ENCODE measurements at regions not wholly inside any gene's neighbourhood (a gene's known extent, or its start where the extent isn't known, plus 50 kb on each side); places are given as distances from the start of the nearest gene placed in this dataset.

- no peaks in the 10 kb centered on the region for H3K36me3 ChIP-seq
- H3K9me3 ChIP-seq = no peaks in the 10 kb centered on the region
- H3K4me1 ChIP-seq = no peaks in the 10 kb centered on the region
- in situ Hi-C loops (cut with MboI; ENCODE audit: low sequenced_read_pairs in 4 of 4) (loop anchor here in 3 of 4 donors (10.0 to 25.0 kb wide), 3 partner anchors 349 to 1576 kb away; no protein-coding TSS in a partner anchor), intact Hi-C loops (cut with DNase I; ENCODE audit: low total_unique reads) (no loop called here)
- TF ChIP-seq POLR2A (IDR thresholded peaks at IDR 0.05) = no peak
- no peak overlapping the region for H3K27ac ChIP-seq
- no peaks in the 10 kb centered on the region for H3K27me3 ChIP-seq
- DNase-seq = no peak
- ATAC-seq = no peak
- no peak overlapping the region for H3K4me3 ChIP-seq
Observed at GRCh38 chr2:204336153-204336744, 209.0 kb upstream of the PARD3B start.

DNA sequence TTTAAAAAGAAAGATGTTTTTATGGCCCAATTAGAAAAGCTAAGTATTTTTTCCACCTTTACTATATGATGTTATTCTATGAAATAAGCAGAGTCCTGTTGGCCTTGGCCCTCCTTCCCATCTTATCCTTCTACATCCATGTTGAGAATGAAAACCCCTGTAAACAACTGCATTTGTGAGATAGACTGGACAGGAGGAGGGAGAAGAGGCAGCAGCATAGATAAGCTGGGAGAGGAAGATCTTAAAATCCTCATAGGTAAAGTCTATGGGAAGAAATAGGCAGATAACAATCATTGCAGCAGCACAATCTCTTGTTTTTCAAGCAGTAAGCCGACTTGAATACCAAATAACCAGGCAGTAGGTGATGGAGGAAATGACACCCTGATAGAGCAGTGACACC, 207.6 kb upstream of the PARD3B start:
- Histone ChIP-seq H3K27ac (no peak overlapping the region), H3K36me3 (no peaks in the 10 kb centered on the region), H3K27me3 (no peaks in the 10 kb centered on the region), H3K4me3 (no peak overlapping the region), H3K4me1 (no peaks in the 10 kb centered on the region), H3K9me3 (no peaks in the 10 kb centered on the region)
- in situ Hi-C loops (cut with MboI; ENCODE audit: low sequenced_read_pairs in 4 of 4) = loop anchor here in 3 of 4 donors (10.0 to 25.0 kb wide), 3 partner anchors 347 to 1575 kb away; no protein-coding TSS in a partner anchor
- DNase-seq (no peak), ATAC-seq (no peak)
- no peak for TF ChIP-seq POLR2A (IDR thresholded peaks at IDR 0.05)
- no peak for TF ChIP-seq CTCF (IDR thresholded peaks at IDR 0.05 in 4 of 5, conservative IDR thresholded peaks at IDR 0.05 in 1 of 5)
- intact Hi-C loops (cut with DNase I; ENCODE audit: low total_unique reads) = no loop called here

DNA sequence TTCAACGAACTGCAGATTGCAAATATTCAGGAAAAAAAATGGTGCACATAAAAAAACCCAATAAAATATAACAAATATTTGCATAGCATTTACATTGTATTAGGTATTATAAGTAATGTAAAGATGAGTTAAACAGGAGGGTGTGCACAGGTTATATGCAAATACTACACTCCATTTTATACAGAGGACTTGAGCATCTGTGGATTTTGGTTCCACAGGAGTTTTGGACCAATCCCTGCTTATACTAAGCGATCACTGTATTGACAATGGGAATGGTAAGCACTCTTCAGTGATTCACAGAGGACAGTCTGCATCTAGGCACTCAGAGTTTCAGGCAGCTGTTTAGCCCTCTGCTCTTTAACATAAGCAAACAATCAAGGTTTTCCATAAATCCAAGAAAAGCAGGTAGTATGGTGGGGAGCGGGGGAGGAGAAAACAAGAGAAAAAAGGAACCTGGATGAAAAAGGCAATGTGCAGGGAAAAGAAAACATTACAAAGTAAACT, 206.0 kb upstream of the PARD3B start:
- in situ Hi-C loops (cut with MboI; ENCODE audit: low sequenced_read_pairs in 4 of 4) = loop anchor here in 3 of 4 donors (10.0 to 25.0 kb wide), 3 partner anchors 346 to 1573 kb away; no protein-coding TSS in a partner anchor
- DNase-seq (no peak), ATAC-seq (no peak)
- no peak overlapping the region for H3K27ac ChIP-seq
- TF ChIP-seq CTCF (IDR thresholded peaks at IDR 0.05 in 4 of 5, conservative IDR thresholded peaks at IDR 0.05 in 1 of 5) (no peak), POLR2A (IDR thresholded peaks at IDR 0.05) (no peak)
- no peaks in the 10 kb centered on the region for H3K27me3 ChIP-seq
- H3K4me3 ChIP-seq = no peak overlapping the region
- H3K4me1 ChIP-seq = no peaks in the 10 kb centered on the region
- intact Hi-C loops (cut with DNase I; ENCODE audit: low total_unique reads) = no loop called here
- no peaks in the 10 kb centered on the region for H3K9me3 ChIP-seq
- no peaks in the 10 kb centered on the region for H3K36me3 ChIP-seq

DNA sequence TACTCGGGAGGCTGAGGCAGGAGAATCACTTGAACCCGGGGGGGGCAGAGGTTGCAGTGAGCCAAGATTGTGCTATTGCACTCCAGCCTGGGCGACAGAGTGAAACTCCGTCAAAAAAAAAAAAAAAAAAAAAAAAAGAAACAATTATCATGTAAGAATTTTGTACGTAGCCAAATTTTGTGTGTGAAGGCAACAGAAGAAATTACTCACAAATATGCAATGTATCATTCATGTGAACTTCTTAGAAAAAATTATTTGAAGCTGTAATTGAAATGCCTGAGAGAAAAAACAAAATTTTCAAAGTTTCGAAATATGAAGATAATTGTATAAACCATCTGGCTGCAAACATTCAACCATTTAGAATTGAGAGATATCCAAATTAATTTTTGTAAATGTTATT, 204.8 kb upstream of the PARD3B start:
- in situ Hi-C loops (cut with MboI; ENCODE audit: low sequenced_read_pairs in 4 of 4) (loop anchor here in 2 of 4 donors (25.0 kb wide), 2 partner anchors 347 to 1572 kb away; no protein-coding TSS in a partner anchor), intact Hi-C loops (cut with DNase I; ENCODE audit: low total_unique reads) (no loop called here)
- TF ChIP-seq CTCF (IDR thresholded peaks at IDR 0.05 in 4 of 5, conservative IDR thresholded peaks at IDR 0.05 in 1 of 5) = no peak
- no peak for TF ChIP-seq POLR2A (IDR thresholded peaks at IDR 0.05)
- Histone ChIP-seq H3K4me3 (no peak overlapping the region), H3K9me3 (no peaks in the 10 kb centered on the region), H3K36me3 (no peaks in the 10 kb centered on the region), H3K27ac (no peak overlapping the region), H3K27me3 (no peaks in the 10 kb centered on the region), H3K4me1 (no peaks in the 10 kb centered on the region)
- DNase-seq (no peak), ATAC-seq (no peak)

DNA sequence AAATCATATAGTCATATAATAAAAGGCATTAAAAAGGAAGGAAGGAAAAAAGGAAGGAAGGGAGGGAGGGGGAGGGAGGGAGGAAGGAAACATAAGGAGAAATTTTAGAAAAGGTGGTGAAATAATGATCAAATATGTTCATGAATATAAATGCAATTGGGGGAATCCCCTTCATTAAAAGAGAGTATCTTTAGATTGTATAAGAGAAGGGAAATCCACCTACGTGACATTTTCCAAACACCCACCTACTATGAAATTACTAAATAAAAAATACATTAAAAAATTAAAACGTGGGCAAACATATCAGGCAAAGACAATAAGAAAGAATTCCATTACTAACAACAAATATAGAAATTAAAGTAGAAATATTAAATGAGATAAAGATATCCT, 203.4 kb upstream of the PARD3B start:
- no peaks in the 10 kb centered on the region for H3K27me3 ChIP-seq
- TF ChIP-seq CTCF (IDR thresholded peaks at IDR 0.05 in 4 of 5, conservative IDR thresholded peaks at IDR 0.05 in 1 of 5) (no peak), POLR2A (IDR thresholded peaks at IDR 0.05) (no peak)
- ATAC-seq (no peak), DNase-seq (no peak)
- in situ Hi-C loops (cut with MboI; ENCODE audit: low sequenced_read_pairs in 4 of 4) = loop anchor here in 2 of 4 donors (25.0 kb wide), 2 partner anchors 345 to 1570 kb away; no protein-coding TSS in a partner anchor
- no peak overlapping the region for H3K27ac ChIP-seq
- H3K4me1 ChIP-seq = no peaks in the 10 kb centered on the region
- no peaks in the 10 kb centered on the region for H3K36me3 ChIP-seq
- H3K4me3 ChIP-seq = no peak overlapping the region
- intact Hi-C loops (cut with DNase I; ENCODE audit: low total_unique reads) = no loop called here
- no peaks in the 10 kb centered on the region for H3K9me3 ChIP-seq
